Dedifferentiated amniotic fluid mesenchymal stem cell (primary cell): ENCODE measurements at regions not wholly inside any gene's neighbourhood (a gene's known extent, or its start where the extent isn't known, plus 50 kb on each side); places are given as distances from the start of the nearest gene placed in this dataset.

Experiments
- DNase-seq: peaks from one replicate; pipeline ENCODE4 v3.0.0-alpha.2; 2016; ENCODE audit errors: extremely low spot score

DNA sequence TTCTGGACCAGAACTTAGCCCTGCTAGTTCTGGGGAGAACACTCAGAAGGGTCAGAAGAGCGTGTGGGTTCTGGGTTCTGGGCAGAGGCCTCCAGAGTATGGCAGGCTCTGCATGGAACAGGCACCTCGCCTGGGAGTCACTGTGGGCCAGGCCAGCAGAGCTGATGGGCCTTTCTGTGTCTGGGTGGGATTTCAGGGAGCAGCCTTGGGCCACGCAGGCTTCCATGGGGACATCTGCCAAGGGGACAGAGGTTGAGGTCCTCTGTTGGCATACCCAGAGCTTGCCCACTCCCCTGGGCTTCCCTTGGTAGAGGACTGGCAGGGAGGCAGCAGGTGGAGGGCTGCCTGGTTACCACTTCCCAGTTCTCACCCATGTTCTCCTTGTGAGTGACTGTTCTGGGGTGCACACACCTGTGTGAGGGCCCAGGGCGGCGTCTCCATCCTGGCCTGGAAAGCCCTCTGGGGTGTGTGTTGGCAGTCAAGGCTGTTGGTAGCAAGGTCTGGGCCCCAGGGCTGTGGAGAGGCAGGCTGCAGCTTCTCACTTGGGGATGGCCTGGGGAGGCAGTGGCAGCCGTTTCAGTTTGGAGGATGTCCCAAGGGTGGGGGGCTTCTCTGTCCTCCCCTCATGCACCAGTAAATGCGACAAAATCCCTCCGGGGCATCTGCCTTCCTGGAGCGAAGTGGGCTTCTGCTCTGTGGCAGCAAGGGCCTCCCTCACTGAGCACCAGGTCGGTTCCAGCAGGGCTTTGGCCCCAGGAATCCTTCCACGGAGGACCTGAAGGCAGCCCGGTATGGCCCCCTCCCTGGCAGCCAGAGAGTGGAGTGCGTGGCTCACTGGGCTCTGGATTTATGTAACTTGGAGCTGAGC lies 74.6 kb upstream of the HDAC4 start:
- DNase-seq: no peak

DNA sequence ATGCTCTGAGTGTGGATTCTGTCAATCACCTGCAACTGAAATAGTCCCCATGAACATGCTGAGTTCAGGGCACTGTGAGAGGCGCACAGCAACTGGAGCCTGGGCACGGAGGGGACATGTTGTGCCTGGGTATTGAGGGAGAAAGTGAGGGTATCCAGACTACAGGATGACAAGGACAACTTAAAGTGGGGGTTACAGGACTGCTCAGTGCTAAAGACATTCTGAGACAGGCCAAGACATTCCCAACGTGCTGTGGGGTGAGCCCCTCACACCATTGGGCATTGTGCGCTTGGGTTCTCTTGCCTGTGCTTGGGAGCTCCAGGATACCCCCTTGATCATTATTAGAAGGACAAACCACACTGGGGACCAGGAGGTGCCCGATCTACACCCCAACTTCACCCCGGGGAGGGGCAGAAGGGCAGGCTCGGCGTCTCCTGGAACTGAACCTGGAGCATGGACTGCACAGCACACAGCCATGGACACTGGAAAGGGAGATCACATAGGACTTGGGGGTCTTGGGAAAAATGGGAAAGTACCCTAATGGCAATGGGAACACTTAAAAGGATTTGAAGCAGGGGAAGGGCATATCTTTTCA lies 72.5 kb upstream of the HDAC4 start:
- DNase-seq: no peak

DNA sequence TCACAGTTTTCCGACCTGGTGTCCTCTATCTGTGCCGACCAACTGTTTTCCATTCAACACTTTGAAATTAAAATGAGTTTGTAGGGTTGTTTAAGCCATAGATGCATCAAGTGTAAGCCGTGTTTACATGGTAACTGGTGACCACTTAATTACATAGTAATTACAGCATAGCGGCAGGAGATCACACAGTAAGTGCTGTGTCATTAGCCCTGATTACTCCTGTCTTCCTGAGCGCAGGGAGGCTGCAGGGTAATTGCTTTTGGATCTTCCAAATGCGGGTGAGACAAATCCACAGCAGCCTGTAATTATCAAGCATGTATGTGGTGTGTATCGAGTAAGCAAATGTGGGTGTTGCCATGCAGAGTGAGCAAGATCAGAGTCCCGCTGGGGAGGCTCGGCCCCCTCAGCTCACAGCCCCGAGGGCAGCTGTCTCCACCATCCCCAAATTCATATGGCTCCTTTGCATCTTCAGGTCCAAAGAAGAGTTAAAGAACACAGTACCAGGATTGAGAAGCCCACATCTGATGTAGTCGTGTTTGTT lies 71.5 kb upstream of the HDAC4 start:
- no peak for DNase-seq

DNA sequence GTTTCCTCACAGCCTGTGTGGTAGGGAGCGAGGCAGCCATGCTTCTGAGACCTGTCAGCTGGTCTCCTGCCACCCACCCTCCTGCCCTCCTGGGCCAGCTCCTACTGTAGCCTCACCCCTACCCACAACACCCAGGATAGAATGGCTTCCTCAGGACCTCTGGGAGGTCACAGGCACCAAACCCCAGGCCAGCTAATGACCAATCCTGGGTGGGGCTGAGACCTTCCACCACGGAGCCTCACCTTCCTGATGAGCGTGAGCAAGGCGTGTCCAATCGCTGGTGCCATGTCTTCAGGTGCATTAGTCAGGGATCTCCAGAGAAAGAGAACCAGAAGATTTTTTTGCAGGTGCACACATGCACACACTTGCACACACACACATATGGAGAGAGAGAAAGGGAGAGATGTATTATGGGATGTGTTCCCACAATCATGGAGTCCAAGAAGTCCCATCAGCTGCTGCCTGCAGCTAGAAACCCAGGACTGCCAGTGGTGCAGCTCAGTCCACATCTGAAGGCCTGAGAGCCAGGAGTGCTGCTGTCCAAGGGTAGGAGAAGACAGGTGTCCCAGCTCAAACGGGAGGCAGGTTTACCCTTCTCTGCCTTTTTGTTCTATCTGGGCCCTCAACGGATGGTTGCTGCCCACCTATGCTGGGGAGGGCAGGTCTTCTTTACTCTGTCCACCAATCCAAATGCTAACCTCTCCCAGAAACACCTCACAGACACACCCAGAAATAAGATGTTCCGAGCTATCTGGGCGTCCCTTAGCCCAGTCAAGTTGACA lies 70.4 kb upstream of the HDAC4 start:
- DNase-seq: no peak

DNA sequence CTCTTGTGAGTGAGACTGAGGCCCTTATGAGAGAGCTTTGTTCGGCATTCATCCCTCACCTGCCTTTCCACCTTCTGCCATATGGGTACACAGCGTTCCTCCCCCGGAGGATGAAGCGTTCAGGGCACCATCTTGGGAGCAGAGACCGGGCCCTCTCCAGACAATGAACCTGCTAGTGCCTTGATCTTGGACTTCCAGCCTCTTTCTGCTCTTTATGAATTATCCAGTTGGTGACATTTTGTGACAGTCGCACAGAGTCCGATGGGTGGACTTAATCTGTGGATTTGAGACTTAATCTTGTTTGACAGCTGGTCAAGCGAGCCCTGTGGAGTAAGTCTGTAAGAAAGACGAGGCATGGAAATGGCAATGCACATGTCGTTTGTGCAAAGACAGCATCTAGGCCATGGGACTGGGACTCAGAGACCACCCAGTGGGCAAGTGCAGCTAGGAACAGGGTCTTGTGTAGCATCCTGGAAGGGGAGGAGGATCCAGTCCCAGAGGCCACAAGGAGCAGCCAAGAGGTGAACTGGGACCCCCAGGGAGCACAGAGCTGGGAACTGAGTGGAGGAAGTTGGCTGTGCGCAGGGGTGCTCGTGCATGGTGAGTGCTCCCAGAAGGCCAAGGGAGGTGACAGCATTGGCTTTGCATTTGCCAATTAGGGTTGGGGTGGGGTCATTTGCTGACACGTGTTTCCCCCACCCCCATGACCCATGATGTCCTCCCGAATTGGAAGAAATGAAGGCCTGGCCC lies 69.5 kb upstream of the HDAC4 start:
- no peak for DNase-seq

DNA sequence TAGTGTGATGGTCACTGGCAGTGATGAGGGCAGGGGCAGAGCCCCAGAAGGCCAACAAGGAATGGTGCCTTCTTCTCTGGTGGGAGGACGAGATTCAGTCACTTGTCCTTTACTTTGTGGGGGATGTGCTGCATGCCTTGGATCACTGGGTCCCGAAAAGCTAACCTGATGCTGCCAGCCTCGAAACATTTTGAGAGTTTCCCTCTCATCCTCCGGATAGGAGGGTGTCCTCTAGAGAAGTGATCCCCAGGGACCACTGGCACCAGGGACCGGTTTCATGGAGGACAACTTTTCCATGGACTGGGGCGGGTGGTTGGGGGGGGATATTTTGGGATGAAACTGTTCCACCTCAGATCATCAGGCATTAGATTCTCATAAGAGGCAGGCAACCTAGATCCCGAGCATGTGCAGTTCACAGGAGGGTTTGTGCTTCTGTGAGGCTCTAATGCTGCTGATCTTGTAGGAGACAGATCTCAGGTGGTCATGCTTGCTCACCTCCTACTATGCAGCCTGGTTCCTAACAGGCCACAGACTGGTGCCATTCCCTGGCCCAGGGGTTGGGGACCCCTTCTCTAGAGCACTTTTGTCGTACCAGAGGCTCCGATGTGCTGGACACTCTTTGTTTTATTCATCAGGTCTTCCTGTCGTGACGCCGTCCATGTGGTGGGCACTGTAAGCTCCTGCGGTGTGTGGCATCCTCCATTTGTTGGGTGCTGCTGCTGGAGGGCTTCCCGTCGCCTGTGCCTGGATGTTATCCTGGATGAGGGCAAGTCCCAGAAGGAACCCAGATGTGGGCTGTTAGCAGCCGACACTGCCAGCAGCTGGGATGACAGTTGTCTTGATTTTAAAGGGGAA lies 68.5 kb upstream of the HDAC4 start:
- no peak for DNase-seq

DNA sequence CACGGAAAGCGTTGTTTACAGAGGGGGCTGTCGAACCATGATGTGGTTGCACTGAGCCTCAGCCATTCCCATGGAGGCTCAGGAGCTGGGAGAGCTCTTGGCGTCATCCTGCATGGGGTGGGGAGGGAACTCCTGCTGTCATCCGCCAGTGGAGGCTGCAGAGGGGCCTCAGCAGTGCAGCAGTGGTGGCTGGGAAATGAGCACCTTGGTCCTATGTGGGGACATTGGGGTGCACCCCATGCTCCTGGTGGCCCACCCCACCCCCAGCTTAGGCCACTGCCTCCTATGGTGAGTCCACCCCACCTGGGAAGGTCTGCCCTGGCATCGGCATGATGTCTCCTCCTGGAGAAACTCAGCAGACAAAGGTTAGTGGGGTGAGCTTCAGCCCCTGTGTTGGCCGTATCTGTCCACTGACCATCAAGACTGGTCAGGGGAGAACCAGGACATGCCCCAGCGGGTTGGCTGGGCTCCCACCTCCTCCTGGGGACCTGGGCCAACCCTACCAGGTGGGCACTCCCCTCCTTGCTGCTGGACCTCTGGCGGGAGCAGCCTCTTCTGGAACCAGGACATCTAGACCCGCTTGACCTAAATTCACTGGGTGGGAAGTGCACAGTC lies 67.8 kb upstream of the HDAC4 start:
- DNase-seq: no peak

DNA sequence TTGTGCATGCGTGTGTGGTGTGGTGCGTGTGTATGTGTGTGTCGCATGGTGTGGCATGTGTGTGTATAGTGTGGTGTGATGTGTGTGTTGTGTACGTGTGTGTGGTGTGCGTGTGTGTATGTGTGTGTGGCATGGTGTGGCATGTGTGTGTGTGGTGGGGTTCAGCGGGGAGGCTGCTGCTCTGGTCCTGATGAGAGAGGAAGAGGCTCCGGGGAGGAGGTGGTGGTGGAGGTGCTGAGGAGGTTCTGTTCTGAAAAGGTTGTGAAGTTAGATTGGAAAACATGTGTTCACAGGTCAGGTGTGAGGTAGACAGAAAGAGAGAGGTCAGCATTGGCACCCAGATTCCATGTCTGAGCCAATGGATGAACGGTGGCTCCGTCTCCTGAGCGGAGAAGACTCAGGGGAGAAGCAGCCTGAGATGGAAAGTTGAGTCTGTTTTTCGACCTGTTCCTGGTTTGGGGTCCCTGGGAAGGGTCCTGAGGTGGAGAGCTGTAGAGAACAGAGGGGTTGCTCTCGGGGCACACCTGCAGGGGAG lies 67.2 kb upstream of the HDAC4 start:
- no peak for DNase-seq

DNA sequence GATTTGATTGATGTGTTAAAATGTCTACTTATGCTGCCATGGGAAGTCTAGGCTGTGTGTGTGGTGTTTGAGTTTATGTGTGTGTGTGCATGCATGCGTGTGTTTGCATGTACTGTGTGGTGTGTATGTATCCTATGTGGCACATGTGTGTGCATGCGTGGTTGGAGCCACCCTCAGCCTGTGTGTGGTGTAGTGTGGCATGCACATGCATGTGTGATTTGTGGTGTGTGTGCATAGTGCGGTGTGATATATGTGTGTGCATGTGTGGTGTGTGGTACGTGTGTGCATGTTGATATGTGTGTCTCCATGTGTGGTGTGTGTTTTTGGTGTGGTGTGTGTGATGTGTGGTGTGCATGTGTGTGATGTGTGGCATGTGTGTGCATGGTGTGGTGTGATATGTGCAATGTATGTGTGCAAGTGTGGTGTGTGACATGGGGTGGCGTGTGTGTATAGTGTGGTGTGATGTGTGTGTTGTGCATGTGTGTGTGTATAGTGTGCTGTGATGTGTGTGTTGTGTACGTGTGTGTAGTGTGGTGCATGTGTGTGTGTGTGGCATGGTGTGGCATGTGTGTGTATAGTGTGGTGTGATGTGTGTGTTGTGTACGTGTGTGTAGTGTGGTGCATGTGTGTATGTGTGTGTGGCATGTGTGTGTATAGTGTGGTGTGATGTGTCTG lies 66.6 kb upstream of the HDAC4 start:
- DNase-seq: no peak

DNA sequence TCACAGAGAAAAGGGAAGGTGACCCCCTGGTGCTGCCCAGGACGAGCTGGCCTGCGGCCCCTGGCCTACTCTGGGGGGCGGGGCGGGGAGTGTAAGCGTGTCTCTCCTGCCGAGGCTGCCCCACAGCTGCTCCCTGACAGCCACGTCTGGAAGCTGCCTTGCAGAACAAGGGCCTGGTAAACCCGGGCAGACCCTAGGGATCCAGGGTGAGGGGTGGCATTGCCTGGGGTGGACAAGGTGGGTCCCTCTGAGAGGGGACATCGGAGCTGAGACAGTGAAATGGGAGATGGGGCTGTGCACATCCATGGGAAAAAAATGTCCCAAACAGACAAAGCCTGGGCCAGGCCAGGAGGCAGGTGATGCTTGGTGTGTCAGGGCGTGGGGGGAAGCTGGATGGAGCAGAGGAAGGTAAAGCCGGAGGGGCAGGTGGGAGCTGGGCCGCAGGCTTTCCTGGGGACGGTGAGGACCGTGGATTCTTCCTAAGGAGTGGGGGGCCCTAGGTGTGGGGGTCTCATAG lies 66.0 kb upstream of the HDAC4 start:
- DNase-seq: no peak

DNA sequence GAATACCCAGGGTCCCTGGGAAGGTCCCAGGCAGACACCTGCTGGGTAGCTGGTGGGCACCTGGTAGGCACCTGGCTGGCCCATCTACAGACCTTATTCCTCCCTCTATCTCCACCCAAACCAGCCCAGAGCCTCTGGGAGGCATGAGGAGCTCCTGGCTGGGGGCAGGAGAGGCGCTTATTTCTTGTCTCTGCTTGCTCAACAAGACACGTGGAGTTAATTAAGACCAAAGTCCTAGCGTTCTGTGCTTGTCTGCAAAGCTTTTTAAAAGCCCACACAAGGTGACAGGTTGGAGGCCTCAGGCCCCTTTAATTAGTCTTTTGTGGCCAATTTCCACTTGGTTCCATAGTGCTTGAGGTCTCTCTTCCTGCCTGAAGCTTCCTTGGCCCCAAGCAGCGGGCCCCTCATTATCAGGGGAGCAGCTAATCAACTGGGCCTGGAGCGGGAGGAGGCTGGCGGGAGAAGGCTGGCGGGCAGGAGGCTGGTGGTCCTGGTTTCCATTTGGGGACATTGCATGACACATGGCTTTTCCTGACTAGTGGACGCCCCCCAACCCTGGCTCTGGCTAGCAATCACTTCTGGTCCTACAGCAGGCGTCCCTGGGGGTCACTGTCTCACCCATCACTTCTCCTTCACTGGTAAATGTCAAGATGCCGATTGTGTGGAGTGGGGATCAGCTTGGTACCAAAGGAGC lies 65.4 kb upstream of the HDAC4 start:
- DNase-seq: no peak

DNA sequence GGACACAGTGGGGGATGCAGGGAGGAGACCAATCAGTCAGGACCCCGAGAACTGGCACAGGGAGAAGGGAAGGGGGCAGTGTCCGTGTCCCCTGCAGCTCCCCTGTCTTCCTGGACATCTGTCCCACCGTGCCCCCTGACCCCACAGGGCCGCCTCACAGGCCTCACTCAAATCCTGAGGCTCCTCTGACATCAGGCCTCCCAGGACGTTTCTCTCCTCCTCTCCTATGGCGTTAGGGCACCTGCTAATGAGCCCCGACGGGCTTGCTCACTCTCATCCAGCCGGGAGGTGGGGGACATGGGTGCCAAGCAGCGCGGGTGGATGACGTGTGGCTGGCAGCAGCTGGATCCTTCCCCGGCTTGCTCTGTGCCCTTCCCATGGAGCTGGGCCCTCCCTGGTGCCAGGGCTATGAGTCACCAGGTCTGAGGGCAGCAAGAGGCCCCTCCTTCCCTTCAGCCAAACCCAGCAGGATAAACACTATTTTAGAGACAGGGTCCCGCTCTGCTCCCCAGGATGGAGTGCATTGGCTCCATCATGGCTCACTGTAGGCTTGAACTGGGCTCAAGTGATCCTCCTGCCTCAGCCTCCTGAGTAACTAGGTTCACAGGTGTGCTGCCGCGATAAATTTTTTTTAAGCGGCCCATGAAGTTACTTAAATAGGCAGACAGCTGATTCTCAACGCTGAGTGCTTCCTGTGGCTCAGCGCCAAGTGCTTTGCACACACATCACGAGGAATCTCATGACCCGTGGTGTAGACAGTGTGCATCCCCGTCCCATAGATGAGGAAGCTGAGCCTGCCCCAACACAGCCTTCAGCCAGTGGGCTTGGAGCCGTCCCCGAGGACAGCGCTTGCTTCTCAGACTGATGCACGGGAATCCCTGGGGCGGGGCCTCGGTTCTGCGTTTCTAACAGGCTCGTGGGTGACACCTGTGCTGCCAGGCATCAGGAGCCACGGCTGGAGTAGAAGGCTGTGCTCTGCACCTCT lies 64.5 kb upstream of the HDAC4 start:
- DNase-seq: no peak

DNA sequence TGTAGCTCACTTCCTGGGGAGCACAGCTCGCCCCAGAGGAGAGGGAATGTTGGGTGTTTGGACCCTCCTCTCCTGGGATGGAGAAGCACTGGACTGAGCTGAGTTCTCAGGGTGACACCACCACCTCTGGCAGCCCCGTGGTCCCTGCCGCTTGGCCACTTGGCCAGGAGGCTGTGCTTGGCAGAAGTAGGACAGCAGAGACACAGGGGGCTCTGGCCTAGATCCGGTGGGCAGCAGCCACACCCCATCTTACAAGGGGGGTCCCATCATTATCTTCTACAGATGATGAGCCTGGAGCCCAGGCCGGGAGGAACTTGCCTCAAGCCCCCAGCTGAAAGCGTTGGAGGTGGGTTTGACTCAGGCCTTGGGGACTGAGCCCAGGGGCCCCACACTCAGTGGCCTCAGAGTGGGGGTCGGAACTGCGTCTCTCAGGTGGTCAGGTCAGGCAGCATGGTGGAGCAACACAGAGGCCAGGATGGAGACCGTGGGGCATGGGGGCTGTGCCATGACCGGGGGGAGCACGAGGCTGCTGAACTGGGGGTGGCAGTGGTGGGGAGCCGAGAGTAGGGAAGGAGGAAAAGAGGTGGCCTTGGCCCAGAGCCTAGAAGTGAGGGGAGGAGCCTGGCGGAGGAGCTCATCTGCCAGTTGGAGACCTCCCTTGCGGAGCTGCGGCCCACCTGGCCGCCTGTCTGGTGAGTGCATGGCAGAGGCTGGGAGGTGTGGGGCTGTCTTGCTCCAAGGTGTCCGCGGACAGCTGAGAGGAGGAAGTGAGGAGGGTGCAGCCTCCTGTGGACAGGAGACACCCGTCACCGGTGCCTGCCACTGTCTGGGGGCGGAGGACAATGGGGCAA lies 63.6 kb upstream of the HDAC4 start:
- DNase-seq: no peak

DNA sequence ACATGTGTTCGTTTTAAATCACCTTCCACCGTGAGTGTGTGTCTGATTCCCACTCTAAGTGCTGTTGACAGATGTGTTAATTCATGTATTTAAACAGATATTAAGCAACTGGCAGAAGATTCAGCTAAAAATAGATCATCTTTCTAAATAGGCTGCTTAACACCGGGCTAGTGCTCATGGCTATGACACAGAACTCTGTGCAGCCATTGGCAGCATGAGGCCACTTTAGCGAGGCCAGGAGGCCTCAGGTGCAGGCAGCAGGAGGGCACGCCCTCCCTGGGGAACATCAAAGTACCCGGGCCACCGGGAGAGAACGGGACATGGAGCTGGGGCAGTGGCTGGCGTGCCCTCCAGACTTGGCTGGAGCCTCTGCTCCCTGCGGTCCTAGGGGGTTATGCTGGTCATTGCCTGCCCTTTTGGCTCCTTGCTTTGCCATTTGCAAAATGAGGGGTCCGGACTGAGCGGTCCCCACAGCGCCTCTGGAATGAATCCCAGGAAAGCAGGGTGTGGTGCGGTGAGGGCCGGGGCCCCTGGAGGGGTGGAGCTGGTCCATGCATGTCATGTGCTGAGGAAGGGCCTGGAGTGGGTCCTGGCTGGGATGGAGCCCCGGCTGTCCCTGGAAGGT lies 62.8 kb upstream of the HDAC4 start:
- no peak for DNase-seq

DNA sequence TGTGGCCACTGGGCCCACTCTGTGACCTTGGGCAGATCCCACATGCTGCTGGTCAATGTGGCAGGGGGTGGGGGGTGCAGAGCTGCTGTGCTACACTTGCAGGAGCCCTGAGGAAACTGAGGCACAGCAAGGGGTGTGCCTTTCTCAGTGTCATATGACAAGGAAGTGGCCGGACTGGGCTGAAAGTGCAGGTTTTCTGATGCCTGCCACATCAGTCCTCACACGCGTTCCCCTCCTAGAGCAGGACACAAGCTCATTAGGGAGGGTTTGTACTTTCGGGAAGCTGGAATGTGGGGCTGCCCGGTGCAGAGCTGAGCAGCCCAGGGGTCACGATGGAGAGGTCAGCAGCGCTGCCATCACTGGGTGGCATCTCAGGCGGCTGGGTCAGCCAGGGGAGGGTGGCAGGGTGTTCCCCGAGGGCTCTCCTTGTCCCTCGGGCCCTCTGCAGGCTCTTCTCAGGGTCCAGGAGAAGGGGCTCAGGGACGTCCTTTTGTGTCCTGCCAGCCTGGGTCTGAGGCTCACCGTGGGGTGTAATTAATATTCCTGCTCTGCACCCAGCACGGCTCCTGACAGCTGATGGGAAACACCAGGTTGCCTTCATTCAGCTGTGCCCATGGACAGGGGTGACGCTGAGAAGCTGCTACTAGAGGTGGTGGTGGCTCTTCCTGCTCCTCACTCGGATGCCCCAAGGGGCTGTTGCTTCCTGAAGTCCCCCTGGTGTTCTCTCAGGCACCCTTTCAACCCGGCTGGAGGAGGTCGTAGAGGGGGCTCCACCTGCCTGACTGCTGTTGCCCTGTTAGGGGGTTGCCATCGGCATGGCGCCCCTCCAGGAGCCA lies 62.1 kb upstream of the HDAC4 start:
- no peak for DNase-seq
